ENCODE measurements at regions not wholly inside any gene's neighbourhood (a gene's known extent, or its start where the extent isn't known, plus 50 kb on each side); places are given as distances from the start of the nearest gene placed in this dataset.

GRCh38 chr4:111215755-111216154 lies 592.9 kb upstream of the PITX2 start:
- Histone ChIP-seq H3K23ac (ENCODE audit: insufficient read length) (no peak overlapping the region), H3K9me3 (ENCODE audit: insufficient read depth in 2 of 2, low read depth in 1 of 2, low read length in 1 of 2) (no peaks in the 10 kb centered on the region), H4K91ac (replicated peaks; ENCODE audit: insufficient read length, low read length) (no peak overlapping the region), H3K4me2 (ENCODE audit: insufficient read depth in 1 of 2, low read depth in 2 of 2, low read length in 2 of 2) (no peak overlapping the region), H3K14ac (ENCODE audit: insufficient read length) (no peak overlapping the region), H2AFZ (ENCODE audit: low read length) (no peak overlapping the region), H2BK20ac (ENCODE audit: low read length) (no peak overlapping the region), H2BK12ac (ENCODE audit: low read depth, low read length) (no peak overlapping the region), H3K79me2 (ENCODE audit: control insufficient read depth in 1 of 2, insufficient read depth in 2 of 2, low read length in 2 of 2) (no peaks in the 10 kb centered on the region), H3K4me3 (ENCODE audit: extremely low read depth in 1 of 4, insufficient read depth in 2 of 4, low read depth in 3 of 4, low read length in 4 of 4) (no peak overlapping the region), H3K9ac (replicated peaks in 1 of 4; ENCODE audit: extremely low read depth in 1 of 4, low read depth in 3 of 4, low read length in 3 of 4) (no peak overlapping the region), H3K27ac (ENCODE audit: low read depth, low read length) (no peak overlapping the region), H2BK120ac (replicated peaks; ENCODE audit: low read depth, low read length) (no peak overlapping the region), H3K4ac (replicated peaks; ENCODE audit: insufficient read length, low read depth, low read length) (no peak overlapping the region), H3K18ac (ENCODE audit: extremely low read depth, low read length) (no peak overlapping the region), H3K79me1 (ENCODE audit: low read depth, low read length) (no peaks in the 10 kb centered on the region), H4K8ac (ENCODE audit: extremely low read depth, insufficient read depth, low read length) (no peak overlapping the region), H2BK5ac (ENCODE audit: low read depth, low read length) (no peak overlapping the region), H4K5ac (ENCODE audit: insufficient read length, low read depth, low read length) (no peak overlapping the region), H3K36me3 (ENCODE audit: control insufficient read depth in 2 of 4, insufficient read depth in 4 of 4, low read length in 3 of 4) (no peaks in the 10 kb centered on the region), H2AK5ac (ENCODE audit: low read depth, low read length) (no peak overlapping the region), H3K56ac (replicated peaks; ENCODE audit: insufficient read length, low read depth, low read length) (no peak overlapping the region), H3K23me2 (ENCODE audit: low read depth, low read length) (no peaks in the 10 kb centered on the region), H2BK15ac (ENCODE audit: low read length) (no peak overlapping the region), H3K27me3 (replicated peaks in 1 of 4; ENCODE audit: control insufficient read depth in 3 of 4, extremely low read depth in 1 of 4, insufficient read depth in 3 of 4, low read length in 3 of 4) (no peaks in the 10 kb centered on the region), H4K20me1 (replicated peaks in 1 of 2; ENCODE audit: control insufficient read depth in 1 of 2, insufficient read depth in 2 of 2, low read length in 2 of 2) (no peaks in the 10 kb centered on the region), H3K4me1 (replicated peaks in 1 of 4; ENCODE audit: control insufficient read depth in 3 of 4, insufficient read depth in 4 of 4, low read length in 3 of 4) (peaks cover 0 to 4% (median under 1%) of the 10 kb centered on the region in 4 experiments; a peak in 2 of 7 replicates)
- ChIA-PET POLR2A (ENCODE audit: partially characterized antibody) (no interaction called here), CTCF (ENCODE audit: partially characterized antibody) (no interaction called here)
- TF ChIP-seq KDM4A (IDR thresholded peaks at IDR 0.05; ENCODE audit: low read depth, low read length, severe bottlenecking) (no peak), TBP (IDR thresholded peaks at IDR 0.05; ENCODE audit: low read depth, low read length) (no peak), SIN3A (conservative IDR thresholded peaks at IDR 0.05 in 1 of 2, IDR thresholded peaks at IDR 0.05 in 1 of 2; ENCODE audit: low read depth in 1 of 2, low read length in 2 of 2) (no peak), ZNF274 (IDR thresholded peaks at IDR 0.05; ENCODE audit: borderline replicate concordance, extremely low read depth, low read length) (no peak), KDM1A (IDR thresholded peaks at IDR 0.05; ENCODE audit: borderline replicate concordance, low read length) (no peak), CBX5 (IDR thresholded peaks at IDR 0.05; ENCODE audit: low read depth, low read length) (no peak), E2F6 (IDR thresholded peaks at IDR 0.05) (no peak), TAF1 (IDR thresholded peaks at IDR 0.05; ENCODE audit: low read depth, low read length) (no peak)
- no peak for DNase-seq (ENCODE audit: low read depth in 1 of 2, low spot score in 2 of 2)
- no peak for FAIRE-seq
